Choroid plexus epithelial cell (primary cell): ENCODE measurements at regions not wholly inside any gene's neighbourhood (a gene's known extent, or its start where the extent isn't known, plus 50 kb on each side); places are given as distances from the start of the nearest gene placed in this dataset.

Experiments used
- DNase-seq: peaks from one replicate; pipeline ENCODE4 v3.0.0-alpha.2; 2010; ENCODE audit warnings: low read depth
- H3K4me3 ChIP-seq: 2 replicates; pipeline ENCODE4 v1.5.1; 2011; ENCODE audit warnings: low read depth, mild to moderate bottlenecking, control low read depth, low read length, moderate library complexity
- TF ChIP-seq, protein P1 (sequence below): conservative IDR thresholded peaks from 2 replicates; pipeline ENCODE4 v1.5.1; 2011; ENCODE audit warnings: low read depth, mild to moderate bottlenecking, control low read depth, inconsistent platforms, low read length, moderate library complexity

DNA sequence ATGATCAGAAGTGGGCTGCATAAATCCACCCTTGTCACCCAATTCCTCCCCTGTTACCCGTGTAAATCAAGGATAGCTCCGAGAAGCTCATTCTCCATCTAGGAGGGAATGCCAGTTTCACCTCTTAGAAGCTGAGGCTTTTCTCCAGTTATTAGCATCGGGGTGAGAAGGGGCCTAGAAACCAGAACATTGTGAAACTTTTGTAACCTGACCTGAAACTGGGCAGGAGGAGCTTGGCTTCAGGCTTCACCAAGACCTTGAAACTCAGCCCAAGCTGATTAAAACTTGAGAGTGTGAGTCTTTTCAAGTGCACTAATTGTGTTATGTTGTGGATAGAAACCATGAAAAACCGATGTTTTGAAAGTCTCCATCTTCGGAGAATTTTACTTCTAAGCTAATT lies 103.1 kb downstream of the BMP2 start:
- TF ChIP-seq, protein P1, sequence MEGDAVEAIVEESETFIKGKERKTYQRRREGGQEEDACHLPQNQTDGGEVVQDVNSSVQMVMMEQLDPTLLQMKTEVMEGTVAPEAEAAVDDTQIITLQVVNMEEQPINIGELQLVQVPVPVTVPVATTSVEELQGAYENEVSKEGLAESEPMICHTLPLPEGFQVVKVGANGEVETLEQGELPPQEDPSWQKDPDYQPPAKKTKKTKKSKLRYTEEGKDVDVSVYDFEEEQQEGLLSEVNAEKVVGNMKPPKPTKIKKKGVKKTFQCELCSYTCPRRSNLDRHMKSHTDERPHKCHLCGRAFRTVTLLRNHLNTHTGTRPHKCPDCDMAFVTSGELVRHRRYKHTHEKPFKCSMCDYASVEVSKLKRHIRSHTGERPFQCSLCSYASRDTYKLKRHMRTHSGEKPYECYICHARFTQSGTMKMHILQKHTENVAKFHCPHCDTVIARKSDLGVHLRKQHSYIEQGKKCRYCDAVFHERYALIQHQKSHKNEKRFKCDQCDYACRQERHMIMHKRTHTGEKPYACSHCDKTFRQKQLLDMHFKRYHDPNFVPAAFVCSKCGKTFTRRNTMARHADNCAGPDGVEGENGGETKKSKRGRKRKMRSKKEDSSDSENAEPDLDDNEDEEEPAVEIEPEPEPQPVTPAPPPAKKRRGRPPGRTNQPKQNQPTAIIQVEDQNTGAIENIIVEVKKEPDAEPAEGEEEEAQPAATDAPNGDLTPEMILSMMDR = no peak
- H3K4me3 ChIP-seq = no peak overlapping the region
- DNase-seq = peak; percentile 37

DNA sequence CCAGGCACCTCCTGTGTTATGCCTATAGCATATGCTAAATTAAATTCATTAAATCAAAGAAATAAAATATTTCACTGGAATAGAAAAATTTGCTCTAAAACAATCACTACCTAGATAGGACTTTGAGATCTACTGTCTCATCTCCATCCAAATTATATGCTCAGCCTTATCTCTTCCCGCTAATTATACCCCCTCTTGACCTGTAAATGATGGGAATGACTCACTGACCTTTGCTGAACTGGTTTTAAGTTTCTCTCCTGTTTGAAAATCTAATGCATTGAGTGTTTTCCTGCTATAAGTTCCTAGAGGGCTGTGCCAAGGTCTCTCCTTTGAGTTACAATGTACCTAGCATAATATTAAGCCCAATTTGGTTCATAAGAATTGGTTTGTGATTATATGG lies 110.1 kb downstream of the BMP2 start:
- H3K4me3 ChIP-seq = no peak overlapping the region
- no peak for DNase-seq
- TF ChIP-seq, protein P1 = no peak

DNA sequence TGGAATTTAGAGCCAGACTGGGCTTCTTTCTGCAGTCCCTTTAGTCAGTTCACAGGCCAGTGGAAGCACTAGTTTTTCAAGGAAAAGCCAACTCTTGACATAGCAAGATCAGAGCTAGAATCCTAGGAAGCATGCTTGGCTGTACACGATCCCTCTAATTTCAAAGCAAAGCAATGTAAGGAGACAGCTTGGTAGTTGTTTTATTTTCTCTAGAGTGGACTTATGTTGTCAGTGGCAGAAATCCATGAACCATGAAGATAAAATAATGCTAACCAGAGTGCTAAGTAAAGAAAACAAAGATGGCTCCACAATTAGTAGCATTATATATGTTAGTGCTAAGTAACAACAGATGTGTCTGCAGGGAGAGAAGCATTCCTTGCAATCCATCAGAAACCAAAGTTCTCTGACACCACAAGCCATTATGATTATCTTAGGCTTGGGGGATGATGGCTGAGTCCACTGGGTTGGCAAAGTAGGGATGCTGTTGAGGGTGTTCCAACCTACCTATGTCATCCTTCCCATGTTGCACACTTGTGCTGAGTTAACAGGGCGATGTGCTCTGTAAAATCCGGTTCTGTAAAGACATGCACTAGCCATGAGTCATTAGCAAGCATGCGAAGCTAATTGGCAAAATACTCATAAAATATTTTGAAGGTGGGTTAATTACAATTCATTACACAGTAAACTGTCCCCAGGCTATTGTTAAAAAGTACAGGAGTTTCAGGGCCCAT lies 115.2 kb downstream of the BMP2 start:
- DNase-seq = peak; percentile 30
- TF ChIP-seq, protein P1 = no peak
- no peak overlapping the region for H3K4me3 ChIP-seq

DNA sequence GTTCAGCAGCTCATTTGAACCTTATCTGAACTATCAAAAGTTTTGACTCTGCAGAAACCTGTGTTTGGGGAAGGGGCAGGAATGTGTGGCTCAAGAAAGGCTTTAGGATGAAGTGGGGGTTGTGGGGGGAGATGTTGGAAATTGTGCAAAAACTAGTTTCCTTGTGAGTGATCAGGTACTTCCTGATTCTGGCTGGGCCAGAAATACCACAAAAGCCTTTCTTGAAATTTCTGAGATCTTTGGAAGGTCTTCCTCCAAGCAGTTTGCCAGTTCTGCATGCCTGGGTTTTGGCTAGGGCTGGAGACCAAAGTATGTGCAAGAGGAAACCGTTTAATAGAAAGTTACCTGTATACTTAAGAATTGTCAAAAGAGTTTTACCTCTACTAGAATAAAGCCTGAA lies 116.6 kb downstream of the BMP2 start:
- DNase-seq = no peak
- no peak overlapping the region for H3K4me3 ChIP-seq
- TF ChIP-seq, protein P1 = no peak

DNA sequence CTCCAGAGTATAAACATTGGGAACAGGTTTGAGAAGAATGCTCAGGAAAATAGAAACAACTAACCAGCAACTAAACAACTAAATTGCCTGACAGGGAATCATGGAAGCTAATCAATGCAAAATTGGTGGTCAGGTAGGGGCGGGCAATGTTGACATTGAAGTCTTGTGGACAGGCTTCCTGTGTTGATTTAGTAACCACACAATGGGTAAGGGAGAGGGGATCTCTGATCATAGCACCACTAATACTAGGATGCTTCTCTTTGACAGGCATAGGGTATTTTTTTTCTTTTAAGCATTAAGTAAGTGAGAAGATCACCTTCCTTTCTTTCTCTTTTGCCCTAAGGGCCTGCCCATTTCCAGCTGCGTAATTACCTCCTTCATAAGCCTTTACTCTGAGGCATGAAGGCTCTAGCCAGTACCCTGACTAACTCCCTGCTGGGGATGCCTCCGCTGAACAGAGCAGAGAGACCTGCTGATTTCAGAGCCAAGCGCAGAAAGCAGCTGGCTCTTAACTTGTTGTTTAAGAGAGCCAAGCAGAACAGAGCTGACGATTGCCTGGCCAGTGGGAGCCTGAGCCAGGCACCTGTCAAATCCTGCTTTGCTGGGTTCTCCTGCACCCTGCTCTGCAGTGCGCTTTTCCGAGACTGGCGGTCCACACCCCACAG lies 118.7 kb downstream of the BMP2 start:
- no peak overlapping the region for H3K4me3 ChIP-seq
- TF ChIP-seq, protein P1 = no peak
- DNase-seq = peak; percentile 19

DNA sequence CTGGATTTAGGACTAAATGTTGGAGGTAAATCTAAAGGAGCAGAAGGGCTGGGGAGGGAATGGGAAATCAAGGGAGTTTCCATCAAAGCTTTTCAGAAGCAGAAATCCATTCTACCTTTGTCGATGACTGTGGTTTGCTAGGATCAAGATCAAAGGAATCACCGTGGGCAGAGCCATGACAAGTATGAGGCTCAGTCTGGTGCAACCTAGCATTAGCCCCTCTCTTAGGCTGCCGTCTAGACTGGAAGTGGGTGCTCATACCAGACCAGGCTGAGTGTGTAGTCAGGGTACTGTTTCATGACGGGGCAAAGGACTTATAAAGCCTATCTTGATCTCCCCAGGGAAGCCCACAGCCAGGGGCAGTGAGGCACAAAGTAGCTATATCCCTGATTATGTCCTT lies 120.5 kb downstream of the BMP2 start:
- DNase-seq = no peak
- TF ChIP-seq, protein P1 = no peak
- no peak overlapping the region for H3K4me3 ChIP-seq
